Lung microvascular endothelial cell (primary cell): ENCODE measurements at regions not wholly inside any gene's neighbourhood (a gene's known extent, or its start where the extent isn't known, plus 50 kb on each side); places are given as distances from the start of the nearest gene placed in this dataset.
A peak's percentile ranks its signal among the peaks of the same experiment; 100 is the strongest.
"Not testable (repeated sequence)": the region's sequence is repeated elsewhere in the genome, so short reads cannot be mapped to it uniquely, and the experiment has no call there.

Experiments
- DNase-seq, 2 donors: peaks; one replicate each; pipeline versions ENCODE4 v3.0.0 to v3.0.0-alpha.2; 2010; ENCODE audit warnings: low read depth in 2 of 2

GRCh38 chr2:67323209-67323991 lies 73.7 kb upstream of the ETAA1 start:
- no peak for DNase-seq

DNA sequence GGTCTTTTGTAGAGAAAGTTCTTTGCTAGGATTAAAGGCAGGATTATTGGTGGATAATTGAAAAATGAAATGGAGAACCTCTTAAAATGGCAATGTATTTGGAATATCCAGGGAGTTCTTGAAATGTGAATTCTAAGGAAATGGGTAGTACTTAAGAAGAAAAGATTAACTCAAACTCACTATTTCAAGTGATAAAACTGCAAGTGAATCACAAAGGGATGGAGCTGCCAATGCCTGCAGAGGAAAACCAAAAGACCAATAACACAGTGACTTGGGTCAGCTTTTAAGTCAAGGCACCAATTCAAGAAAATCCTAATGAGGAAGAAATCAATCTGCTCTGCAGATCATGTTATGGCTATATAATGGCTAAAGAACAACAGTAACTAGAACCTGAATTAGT lies 67.6 kb upstream of the ETAA1 start:
- DNase-seq = no peak

DNA sequence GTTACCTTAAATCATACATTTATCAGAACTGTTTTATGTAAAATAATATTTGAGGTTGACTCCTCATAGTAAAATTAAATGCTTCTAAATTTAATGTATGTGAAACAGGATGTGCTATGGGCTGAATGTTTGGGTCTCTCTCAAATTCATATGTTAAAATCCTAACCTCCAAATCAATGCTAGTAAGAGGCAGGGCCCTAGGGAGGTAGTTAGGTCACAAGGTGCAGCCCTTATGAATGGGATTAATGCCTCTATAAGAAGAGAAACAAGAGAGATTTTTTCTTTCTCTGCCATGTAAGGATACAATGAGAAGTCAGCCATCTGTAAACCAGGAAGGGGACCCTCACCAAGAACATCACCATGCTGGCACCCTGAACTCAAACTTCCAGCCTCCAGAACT lies 67.2 kb upstream of the ETAA1 start:
- DNase-seq = no peak

DNA sequence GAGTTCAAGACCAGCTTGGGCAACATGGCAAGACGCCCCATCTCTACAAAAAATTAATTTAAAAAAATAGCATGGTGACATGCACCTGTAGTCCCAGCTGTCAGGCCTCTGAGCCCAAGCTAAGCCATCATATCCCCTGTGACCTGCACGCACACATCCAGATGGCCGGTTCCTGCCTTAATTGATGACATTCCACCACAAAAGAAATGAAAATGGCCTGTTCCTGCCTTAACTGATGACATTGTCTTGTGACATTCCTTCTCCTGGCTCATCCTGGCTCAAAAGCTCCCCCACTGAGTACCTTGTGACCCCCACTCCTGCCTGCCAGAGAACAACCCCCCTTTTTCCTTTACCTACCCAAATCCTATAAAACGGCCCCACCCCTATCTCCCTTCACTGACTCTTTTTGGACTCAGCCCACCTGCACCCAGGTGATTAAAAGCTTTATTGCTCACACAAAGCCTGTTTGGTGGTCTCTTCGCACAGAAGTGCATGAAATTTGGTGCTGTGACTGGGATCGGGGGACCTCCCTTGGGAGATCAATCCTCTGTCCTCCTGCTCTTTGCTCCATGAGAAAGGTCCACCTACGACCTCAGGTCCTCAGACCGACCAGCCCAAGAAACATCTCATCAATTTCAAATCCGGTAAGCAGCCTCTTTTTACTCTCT lies 65.6 kb upstream of the ETAA1 start:
- DNase-seq = not testable (repeated sequence)

GRCh38 chr2:67337903-67338302 lies 59.2 kb upstream of the ETAA1 start:
- no peak for DNase-seq

DNA sequence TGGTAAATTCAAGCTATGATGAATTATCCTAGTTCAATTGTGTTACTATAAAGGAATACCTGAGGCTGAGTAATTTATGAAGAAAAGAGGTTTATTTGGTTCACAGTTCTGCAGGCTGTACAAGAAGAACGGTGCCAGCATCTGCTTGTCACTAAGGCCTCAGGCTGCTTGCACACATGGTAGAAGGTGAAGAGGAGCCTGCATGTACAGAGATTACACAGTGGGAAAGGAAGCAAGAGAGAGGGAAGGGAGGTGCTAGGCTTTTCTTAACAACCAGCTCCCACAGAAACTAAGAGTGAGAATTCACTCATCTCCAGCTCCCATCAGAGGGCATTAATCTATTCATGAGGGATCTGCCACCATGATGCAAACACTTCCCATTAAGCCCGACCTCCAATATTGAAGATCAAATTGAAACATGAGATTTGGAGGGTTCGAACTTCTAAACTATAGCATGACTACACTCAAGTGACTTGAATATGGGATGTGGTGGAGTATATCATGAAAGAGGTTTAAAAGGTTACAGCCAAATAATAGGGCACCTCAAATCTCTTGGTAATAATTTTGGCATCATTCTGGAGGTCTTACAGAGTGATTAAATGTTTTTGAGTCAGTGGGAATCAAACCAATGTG lies 58.4 kb upstream of the ETAA1 start:
- no peak for DNase-seq

DNA sequence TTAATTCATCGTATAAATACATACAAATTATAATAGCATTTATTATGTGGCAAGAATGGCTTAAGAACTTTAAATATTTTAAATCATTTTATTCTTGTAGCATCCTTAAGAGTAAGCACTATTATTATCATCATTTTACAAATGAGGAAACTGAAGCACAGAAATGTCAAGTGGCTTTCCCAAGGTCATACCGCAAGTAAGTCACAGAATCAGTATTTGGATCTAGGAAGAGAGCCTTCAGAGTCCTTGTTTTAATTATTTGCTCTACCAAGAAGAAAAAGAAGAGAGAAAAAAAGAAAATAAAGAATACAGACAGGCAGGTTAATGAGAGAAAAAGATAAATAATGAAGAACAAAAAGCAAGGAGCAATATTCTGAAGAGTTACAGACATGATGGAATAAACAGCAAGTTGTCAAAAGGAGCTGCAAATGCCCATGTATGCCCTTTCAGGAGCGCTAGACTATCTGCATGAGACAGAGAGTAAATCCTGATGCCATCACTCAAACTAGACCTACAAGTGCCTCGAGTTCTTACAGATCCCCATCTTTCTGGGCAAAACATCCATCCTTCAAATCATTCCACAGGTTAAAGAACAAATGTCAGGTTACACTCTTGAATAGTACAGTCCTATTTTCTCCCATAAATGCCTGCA lies 57.8 kb upstream of the ETAA1 start:
- DNase-seq = no peak

- DNase-seq = peak in 1 of 2 donors; percentile 9
These were observed 56.8 kb upstream of the ETAA1 start for GRCh38 chr2:67340133-67341011.

DNA sequence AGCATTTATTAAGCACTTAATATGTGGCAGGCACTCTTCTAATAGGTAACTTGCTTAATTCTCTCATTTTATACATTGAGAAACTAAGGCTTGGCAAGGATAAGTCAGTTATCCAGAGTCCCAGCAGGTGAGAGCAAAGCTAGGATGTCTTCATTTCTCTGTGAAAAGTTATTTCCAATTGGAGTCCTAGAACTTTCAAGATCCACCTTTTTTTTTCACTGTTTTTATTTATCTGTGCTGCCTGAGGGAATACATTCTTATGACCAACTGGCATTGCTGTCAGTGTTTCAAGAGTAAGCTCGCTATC lies 56.2 kb upstream of the ETAA1 start:
- DNase-seq = no peak

GRCh38 chr2:67341336-67341735 lies 55.8 kb upstream of the ETAA1 start:
- no peak for DNase-seq

GRCh38 chr2:67342394-67342793 lies 54.7 kb upstream of the ETAA1 start:
- no peak for DNase-seq

DNA sequence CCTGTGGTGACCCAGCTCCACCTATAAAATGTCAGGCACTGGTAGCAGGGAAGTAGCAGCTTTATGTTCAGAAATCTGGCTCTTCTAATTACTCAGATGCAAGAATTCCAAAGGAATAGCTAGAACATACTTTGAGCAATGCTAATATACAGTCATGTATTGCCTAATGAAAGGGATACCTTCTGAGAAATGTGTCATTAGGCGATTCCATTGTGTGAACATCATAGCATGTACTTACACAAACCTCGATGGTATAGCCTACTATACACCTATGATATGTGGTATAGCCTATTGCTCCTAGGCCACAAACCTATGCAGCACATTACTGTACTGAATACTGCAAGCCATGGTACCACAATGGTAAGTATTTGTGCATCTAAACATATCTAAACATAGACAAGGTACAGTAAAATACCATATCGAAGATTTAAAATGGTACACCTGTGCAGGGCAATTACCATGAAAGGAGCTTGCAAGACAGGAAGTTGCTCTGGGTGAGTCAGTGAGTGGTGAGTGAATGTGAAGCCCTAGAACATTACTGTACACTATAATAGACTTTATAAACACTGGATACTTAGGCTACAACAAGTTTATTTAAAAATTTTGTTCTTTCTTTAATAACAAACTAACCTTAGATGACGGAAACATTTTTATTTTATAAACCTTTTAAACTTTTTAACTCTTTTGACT lies 50.3 kb upstream of the ETAA1 start:
- DNase-seq = peak in 1 of 2 donors; percentile 51
